Testis (tissue), 2 donors: ENCODE measurements at regions not wholly inside any gene's neighbourhood (a gene's known extent, or its start where the extent isn't known, plus 50 kb on each side); places are given as distances from the start of the nearest gene placed in this dataset.

Experiments used
- CTCF ChIP-seq, 3 experiments: fragments of 450-650 bp in 2 of 3; fragments of 200-600 bp in 1 of 3; sonication (generic) in 1 of 3; IDR thresholded peaks; one replicate each; pipeline ENCODE4 v1.5.1; 2016 to 2019; ENCODE audit warnings: antibody characterized with exemption in 3 of 3, mild to moderate bottlenecking in 2 of 3, moderate library complexity in 1 of 3
- POLR2A ChIP-seq: fragments of 450-650 bp; IDR thresholded peaks from one replicate; pipeline ENCODE4 v1.6.1; 2017; ENCODE audit warnings: antibody characterized with exemption, mild to moderate bottlenecking, moderate library complexity

- TF ChIP-seq CTCF (IDR thresholded peaks at IDR 0.05) (no peak), POLR2A (no peak)
These were observed 55.4 kb upstream of the RNF180 start for GRCh38 chr5:64110222-64110621.
